Activated CD8-positive, alpha-beta memory T cell treated with anti-CD3 and anti-CD28 coated beads for 24 hours (primary cell): ENCODE measurements at regions not wholly inside any gene's neighbourhood (a gene's known extent, or its start where the extent isn't known, plus 50 kb on each side); places are given as distances from the start of the nearest gene placed in this dataset.
"Not testable (repeated sequence)": the region's sequence is repeated elsewhere in the genome, so short reads cannot be mapped to it uniquely, and the experiment has no call there.

ENCODE experiments used
- DNase-seq: peaks from one replicate; pipeline ENCODE4 v3.0.0-alpha.2; 2020

DNA sequence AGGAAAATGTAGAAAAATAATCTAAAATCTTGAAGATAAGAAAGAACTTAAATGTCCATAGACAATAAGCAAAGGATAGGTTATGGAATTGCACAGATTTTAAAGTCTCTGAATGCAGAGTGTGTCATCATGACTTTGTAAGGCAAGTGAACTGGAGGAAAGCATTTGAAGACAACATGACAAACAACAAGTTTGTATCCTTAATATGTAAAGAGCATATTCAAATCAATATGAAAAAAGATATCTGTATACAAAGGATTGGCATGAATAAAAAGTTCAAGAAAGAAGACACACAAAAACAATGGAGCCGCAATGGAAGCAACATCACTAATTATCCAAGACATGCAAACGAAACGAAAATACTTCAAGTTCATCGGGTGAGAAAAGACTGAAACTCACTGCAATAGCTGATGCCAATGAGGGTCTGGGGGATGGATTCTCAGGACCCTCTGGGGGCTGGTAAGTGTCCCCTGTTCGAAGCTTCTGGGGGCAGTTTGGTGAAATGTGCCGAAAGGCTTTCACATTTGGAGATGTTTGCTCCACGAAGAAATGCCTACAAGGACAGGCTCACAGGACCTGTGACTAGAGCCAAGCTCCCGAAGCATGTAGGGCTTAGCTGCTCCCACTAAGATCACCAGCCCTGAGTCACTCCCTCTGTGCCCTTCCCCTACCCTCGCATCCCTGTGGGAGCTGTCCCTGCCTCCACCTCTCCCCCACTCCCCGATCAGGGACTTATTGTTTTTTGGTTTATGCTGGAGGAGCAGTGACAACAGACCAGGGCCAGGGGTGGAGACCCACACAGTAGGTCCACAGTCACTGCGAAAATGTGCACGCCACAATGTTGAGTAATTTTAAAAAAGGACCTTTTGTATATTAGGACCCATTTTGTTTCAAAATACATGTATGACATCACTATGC is 345.7 kb upstream of the SFSWAP start:
- no peak for DNase-seq

GRCh38 chr12:131365821-131366260 is 345.0 kb upstream of the SFSWAP start:
- DNase-seq: no peak

DNA sequence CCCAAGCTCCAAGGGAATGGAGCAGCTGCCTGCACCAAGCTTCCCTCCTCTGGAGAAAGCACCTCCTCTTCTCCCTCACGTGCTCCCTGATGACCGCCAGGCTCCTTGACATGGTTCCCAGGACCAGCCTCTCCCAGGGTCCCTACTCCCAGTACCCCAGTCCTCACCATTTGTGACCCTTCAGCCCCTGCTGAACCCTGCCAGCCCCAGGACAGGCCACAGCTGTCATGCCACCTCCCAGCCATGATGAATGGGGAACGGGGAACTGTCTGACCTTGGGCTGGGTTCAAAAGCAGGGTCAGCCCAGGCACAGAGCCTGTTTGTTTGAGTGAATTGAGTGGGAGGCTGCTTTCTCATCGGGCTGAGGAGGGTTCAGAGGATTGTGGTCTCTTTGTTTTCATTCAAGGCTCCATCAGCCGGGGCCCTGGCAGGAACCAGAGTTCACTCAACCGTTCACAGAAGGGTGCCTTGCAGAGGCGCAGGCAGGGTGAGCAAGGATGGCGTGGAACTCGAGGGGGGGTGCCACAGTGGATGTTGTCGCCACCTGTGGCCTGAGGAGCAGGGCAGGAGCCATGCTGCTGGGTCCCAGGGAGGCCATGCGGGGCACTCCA is 344.5 kb upstream of the SFSWAP start:
- no peak for DNase-seq

GRCh38 chr12:131367067-131367982 is 343.6 kb upstream of the SFSWAP start:
- not testable (repeated sequence) for DNase-seq

DNA sequence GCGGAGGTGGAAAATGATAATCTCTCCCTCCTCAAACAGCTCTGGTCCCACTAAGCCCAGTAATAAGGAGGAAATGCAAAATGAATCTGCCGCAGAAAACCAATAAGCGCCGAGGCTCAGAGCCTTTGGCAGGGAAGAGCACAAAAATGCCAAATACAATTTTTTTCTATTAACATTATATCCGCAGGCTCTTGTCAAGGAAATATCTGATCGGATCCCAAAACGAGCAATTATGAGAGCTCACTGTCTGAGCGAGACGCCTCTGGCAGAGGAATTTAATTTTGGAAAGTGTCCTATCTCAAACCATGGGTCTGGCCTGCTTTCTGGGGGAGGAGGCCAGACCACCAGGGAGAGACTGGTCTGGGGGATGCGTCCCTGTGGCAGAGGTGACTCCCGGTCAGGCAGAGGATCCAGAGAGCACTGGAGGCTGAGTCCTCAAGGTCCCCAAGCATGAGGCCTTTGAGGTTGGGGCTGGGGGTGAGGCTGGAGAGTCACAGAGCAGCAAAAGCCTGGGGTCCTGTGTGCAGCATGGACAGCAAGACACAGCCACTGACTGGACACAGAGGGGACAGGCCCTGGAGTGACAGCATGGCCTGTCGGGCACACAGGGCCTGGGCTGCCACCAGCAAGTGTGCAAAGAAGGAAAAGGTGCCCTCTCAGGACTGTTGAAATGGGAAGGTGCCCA is 342.8 kb upstream of the SFSWAP start:
- no peak for DNase-seq

GRCh38 chr12:131368668-131369071 is 342.2 kb upstream of the SFSWAP start:
- DNase-seq: no peak

DNA sequence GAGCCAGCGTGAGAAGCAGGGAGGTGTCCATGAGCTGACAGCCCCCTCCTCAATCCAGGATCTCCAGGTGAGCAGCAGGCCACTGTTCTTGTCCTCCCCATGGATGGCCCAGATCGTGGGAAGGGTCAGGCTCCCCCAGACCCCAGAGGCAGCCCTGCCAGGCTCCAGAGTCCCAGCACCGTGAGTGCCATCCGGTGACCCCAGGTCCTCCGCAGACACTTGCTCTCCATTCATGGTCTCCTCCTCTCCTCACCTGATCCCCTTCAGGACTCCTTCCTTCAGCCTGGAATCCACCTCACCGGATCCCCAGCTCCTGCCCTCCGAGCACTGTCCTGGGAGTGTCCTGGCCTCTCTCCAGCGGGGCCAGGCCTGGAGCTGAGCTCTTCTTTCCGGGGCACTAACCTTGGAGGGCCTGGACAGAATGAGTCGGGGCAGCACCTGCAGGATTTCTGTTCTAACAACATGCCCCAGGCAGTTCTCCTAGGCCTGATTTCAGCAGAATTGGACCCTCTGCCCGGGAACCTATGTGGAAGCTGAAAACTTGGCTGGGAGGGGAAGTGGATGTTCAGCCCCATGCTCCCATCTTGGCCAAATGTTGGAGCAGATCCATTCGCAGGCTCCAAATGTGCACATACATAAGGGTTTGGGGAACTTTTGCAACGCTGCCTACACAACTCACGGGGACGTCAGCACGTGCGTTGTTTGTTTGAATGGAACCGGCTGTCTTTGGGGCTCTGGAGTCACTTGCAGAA is 341.6 kb upstream of the SFSWAP start:
- DNase-seq: no peak

DNA sequence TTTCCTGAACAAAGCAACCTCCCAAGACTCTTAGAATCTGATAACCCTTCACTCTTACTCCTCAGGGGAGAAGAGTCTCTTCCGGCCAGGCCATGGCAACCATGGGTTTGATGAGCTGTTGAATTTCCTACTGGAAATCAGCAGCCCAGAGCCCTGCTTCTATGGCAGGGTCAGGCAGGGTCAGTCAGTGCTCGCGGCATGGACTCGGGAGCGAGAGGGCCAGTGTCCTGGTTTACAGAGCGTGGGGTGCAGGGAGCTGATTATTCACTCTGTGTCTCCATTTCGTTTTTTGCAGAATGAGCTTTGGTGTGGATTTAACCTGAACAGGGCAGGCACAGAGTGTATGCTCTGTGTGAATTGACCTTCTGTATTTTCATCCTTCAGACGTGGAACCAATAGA is 340.6 kb upstream of the SFSWAP start:
- DNase-seq: no peak

- no peak for DNase-seq
Observed at GRCh38 chr12:131370791-131371347, 340.0 kb upstream of the SFSWAP start.

DNA sequence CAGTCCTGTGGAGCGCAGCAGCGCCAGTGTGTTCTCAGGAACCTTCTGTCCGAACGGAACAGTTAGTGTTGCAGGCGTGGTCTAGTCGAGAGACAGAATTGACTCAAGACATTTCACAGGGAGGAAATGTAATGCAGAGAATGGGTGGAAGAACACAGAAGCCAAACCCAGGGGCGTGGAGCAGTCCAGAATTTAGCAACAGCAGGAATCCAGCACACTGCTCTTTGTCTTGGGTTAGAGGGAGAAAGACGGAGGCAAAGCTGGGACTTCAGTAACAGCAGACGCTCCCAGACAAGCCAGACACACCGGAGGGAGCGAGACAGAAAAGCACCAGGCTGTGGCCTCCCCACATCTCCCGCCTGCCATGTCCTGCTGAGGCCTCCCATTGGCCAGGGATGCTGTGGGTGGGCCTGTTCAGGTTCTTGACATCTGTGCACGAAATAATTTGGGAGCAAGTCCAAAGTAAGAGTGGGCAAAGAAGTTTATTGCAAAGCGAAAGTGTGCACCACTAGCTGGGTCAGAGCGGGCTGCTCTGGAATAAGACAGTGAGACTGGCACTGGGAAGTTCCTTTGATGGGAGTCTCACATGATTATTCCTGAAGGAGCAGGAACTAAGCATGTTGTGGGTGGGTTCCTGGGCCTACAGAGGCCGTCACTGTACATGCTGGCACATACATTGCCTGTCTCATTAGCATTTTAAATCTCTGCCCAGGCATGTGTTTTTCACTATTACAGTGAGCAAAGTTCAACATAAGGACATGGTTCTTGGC is 339.3 kb upstream of the SFSWAP start:
- no peak for DNase-seq

DNA sequence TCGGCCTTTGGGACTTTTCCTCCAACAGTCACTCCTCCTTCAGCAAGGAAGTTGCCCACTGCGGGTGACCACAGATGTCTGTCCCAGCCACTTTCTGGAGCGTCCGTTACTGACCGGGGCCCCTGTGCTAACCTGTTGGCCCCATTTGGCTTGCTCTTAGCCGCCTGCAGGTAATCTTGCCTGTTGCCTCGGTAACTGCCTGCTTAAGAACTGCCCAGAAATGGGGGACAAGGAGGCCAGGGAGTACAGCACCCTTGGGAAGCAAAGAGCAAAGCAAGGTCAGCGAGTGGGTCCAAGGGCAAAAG is 338.8 kb upstream of the SFSWAP start:
- no peak for DNase-seq

- DNase-seq: no peak
Observed at GRCh38 chr12:131372706-131373195, 338.1 kb upstream of the SFSWAP start.

DNA sequence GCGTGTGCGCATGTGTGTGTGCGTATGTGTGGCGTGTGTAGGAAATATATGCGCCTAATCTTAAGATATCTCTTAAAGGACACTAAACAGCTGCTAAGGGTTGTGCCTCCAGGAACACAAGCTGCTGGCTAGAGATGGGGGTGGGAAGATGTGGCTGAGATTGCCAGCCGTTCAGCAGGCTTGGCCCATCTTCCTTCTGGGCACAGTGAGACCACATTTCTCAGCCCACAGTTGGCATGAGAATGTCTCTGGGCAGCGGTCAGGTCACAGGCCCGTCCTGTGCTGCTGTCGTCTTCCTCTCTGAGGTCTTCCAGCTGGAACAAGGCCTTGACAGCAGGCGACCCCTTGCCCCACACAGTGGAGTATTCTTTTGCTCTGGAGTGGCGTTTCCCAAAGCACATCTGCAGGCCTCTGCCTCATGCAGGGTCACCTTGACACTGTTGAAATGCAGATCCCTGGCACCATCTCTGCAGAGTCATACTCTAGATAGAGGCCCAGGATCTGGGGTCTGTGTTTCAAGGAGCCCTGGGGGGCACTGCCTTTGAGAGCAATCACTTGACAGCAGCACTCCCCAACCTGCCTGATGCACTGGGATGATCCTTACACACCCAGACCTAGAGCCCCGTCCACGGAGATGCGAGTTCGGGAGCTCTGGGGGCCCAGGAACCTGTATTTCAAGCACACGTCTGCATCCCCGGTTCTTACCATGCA is 335.5 kb upstream of the SFSWAP start:
- DNase-seq: no peak

DNA sequence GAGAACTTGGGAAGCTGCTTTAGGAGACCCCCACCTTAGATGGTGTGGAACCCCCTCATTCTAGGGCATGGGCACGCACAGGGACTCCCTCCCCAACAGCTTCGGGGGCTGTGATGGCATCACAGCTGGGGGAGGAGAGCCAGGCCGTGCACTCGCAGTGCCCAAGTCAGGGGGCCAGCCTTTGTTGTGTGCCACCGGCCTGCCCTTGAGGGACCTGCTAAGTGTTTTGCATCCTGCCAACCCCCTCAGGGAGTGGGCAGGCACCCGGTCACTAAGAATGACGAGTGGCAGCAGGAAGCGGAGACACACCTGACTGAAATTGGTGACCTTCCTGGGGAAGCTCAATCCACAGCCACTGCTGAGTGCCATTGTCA is 334.9 kb upstream of the SFSWAP start:
- no peak for DNase-seq

DNA sequence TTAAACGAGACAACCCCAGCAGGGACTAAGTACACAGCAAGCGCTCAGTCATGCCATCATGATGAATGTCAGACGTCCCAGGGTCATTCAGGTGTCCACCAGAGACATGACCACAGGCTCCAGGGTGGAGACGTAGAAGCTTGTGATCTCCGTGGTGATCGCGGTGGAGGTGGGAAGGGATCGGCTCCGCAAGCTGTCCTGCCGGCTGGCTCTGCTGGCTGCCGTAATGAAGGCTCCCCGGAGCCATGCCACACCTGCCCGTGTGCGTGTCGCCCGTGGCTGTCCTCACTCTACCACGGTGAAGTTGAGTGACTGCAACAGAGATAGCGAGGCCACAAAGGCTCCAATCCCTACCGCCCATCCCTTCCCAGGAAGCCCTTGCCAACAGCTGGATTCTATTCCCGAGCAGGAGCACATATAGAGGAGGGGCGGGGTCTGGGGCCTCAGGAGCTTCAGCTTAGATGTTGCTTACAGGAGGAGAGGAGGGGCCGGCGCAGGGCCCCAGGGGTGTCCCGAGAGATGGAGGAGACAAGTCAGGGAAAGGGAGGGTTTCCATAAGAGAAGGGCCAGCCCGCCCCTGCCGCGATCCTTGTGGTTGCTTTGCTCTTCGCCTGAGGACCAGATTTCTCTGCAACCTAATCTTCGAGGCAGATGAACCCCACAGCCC is 332.6 kb upstream of the SFSWAP start:
- DNase-seq: no peak

GRCh38 chr12:131378861-131379665 is 331.8 kb upstream of the SFSWAP start:
- DNase-seq: no peak

GRCh38 chr12:131379738-131380137 is 331.2 kb upstream of the SFSWAP start:
- DNase-seq: no peak

DNA sequence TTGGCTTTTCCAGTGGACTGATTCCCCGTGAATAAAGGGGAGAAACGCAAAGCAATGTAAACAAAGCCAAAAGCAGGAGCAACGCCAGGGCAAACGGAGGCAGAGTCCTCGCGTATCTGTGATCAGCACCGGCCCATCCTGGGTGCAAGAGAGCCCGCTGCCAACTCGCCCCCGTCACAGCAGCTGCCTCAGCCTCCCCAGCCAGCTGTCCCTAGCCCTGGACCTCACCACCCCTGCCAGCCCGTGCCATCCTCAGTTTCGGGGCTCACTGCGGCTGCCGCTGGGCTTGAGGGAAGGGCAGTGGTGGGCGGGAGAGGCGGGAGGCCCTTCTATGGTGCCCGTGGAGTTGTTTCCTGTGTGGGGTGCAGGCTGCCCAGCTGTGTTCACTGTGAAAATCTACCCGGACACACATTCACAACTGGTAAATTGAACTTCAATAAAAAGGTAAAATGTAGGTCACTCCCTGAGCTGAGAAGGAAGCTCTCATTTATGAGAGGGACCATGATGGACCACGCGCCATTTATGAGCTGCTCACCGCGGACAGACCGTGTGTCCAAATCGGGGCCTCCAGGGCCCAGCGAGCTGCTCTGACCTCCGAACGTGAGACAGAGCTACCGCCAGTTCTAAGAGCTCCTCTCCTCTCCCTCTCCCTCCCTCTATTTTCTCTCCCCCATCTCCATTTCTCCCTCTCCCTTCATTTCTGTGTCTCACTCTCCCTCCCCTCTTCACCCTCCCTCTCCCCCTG is 330.5 kb upstream of the SFSWAP start:
- DNase-seq: no peak
